ENCODE measurements at regions not wholly inside any gene's neighbourhood (a gene's known extent, or its start where the extent isn't known, plus 50 kb on each side); places are given as distances from the start of the nearest gene placed in this dataset.

GRCh38 chr2:163255086-163255485, 416.5 kb upstream of the KCNH7 start:
- TF ChIP-seq CTCF (IDR thresholded peaks at IDR 0.05) (no peak), POLR2A (IDR thresholded peaks at IDR 0.05) (no peak)
